GM18858 (cell line): ENCODE measurements at regions not wholly inside any gene's neighbourhood (a gene's known extent, or its start where the extent isn't known, plus 50 kb on each side); places are given as distances from the start of the nearest gene placed in this dataset.

Experiments
- ATAC-seq: cut with Tn5 transposase; IDR thresholded peaks from one replicate; pipeline ENCODE4 v1.9.1; 2021; ENCODE audit not compliant: unreplicated experiment

DNA sequence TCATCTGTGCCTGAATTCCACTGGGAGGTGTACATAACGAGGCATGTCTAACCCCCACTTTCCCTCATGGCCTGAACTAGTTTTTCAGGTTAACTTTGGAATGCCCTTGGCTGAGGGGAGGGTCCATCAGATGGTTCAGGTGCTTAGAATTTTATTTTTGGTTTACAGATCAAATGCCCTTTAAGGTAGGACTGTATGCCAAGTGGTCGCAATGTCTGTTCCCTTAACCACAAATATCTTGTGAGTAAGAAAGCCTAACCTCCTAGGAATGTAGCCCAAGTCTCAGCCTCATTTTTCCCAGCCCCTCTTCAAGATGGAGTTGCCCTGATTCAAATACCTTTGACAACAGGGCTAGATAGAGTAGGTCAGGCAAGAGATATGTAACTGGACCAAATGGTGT lies 78.4 kb downstream of the RNASET2 start:
- no peak for ATAC-seq

DNA sequence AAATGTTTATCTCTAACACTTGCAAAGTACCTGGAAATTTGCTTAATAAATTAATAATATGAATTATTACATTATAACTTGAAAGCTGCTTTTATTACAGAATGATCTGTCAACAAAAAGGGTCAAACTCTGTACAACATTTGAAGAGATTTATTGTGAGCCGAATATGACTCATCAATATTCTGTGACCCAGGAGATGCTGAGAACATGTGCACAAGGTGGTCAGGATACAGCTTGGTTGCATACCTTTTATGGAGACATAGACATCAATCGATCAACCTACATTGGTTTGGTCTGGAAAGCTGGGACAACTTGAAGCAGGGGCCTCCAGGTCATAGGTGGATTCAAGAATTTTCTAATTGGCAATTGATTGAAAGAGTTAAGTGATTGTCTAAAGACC lies 79.0 kb downstream of the RNASET2 start:
- ATAC-seq, result no peak

DNA sequence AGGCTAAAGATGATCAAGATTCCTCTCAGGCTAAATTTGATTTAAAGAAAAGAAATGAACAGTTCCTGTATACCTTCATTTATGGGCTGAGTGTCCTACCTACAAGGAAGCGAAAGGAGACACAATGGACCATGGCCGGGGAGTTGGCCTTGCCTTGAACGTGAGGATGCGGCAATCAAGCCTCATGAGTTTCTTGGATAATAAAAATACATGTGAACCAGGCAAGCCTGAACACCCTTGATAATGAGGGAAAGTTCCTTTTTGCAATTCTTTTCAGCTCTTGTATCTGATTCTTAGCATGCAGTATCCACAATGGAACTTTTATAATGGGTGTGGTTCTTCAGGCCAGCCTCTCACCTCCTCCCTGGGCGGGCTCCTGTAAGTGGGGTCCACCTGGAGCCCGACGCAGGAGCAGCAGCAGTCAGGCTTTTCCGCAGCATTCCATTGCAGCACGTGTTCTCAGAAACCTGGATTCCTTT lies 83.8 kb downstream of the RNASET2 start:
- ATAC-seq, result no peak

DNA sequence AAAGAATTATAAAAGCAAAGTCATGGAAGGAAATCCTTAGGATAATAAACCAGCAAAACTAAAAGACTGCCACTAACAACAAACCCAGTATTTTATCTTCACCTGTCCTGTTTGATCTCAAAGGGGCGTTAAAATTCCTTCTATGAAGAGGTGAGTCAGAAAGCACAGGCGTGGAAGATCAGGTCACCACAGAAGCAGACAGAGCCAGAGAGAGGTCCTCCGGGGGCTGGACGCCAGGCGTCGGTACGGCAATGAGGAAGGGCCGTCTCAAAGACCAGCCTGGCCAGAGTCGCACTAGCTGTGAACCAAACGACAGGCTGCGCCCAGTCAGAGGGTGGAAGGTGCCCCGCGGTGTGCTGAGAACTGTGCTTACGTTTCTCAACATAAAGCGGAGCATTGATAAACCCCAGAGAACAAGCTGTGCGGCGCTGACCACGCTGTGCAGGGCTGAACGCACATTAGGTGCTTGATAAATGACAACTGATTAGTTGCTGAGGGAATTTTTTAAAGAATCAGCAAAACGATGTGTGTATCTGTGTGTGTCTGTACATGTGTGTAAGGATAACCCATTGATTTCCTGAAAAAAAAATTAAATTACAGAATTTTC lies 85.6 kb downstream of the RNASET2 start:
- ATAC-seq, result no peak

DNA sequence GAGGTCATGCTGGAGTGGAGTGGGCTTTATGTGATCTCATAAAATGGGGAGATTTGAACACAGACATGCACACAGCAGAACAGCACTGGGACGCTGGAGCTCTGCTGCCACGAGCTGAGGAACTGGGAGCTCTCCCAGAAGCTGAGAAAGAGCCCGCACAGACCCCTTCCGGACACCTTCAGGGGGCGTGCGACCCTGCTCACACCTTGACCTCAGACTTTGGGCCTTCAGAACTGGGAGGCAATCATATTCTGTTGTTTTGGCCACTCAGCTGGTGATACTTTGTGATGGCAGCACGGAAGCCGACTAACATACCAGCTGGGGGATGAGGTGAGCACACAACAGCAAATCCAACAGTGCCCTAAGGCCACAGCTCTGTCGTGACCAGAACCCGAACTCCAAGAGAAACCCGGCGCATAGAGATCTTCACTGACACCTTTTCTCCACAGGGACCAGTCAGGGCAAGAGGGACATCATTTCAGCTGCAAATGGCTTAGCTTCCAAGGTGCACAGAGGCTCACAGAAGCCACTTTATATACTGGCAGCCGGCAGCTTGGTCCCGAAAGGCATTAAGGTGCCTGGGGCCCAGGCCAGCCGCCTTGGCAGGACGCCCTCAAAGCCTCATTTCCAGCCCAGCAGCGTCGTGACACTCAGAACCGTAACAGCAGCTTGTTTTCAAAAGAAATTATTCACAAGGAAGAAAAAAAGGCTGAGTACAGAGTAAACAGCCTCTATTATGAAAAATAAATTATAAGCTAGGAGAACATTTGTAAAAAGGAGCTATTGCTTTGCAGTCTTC lies 89.3 kb downstream of the RNASET2 start:
- no peak for ATAC-seq

DNA sequence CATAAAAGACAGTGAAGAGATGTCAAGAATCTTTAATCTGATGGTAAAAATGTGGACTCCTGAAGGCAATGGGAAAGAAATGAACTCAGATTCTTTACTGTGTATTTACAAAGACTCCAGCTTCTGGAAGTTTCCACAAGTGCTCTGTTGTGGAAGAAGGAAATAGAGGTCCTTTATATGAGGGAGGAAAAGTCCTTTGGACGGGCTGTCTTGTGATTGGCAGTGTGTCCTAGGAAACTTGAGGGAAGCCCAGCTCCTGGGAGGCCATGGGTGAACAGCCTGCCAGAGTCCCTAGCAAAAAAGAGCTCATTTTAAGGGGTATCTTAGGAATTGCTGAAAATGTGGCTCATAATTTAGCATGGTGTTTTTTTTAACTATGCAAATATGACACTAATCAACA lies 92.0 kb downstream of the RNASET2 start:
- ATAC-seq, result no peak

DNA sequence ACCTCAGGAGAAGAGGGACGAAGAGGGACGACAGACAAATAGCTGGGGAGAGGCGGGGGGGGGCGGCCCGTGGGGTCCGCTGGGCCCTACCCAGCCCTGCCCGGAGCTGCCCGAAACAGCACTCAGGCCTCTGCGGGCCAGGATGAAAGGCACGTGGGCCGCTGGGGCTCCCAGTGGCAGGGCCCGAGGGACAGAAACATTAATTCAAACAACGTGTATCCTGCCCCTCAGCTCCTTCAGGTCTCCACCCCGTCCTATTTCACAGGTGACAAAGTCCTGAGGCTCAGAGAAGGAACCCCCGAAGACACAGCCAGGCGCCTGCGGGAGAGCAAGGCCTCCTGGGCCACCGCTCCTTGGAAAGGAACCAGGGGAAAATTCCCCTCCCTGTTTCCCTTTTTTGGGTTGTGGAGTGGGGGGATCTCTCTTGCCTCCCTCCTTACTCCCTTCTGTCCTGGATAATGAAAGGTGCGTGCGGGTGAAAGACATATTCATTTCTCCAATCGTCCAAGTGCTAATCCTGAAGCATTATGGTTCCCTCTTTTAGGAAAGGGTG lies 93.3 kb downstream of the RNASET2 start:
- no peak for ATAC-seq

DNA sequence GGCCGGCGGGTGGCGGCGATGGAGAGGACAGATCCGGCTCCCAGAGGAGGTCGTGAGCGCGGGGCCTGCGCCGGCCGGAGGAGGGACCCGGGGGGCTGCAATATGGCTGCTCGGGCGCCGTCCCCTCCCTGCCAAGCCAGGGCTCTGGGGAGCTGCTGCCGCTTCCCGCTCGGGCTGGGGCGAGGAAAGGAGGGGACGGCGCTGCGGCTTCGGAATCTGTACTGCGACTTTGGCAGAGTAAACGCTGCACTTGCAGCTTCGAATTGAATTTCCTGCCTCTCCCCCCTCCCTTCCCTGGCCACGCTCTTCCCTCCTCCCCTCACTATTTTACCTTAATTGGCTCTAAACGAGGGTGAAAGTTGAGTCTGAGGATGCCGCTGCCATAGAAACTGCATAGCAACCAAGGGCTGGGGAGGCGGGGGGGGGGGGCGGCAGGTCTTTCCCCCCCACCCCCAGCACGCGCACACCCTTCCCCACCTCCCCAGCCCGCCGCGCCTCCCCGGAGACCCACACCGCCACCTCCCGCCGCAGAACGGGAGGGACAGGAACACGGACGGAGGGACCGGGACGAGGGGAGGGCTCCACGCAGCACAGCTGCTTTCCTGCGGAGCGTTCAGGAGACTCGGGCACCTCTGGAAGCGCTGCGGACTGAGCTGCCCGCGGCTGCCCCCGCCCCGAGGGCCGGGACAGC lies 93.9 kb downstream of the RNASET2 start:
- no peak for ATAC-seq

DNA sequence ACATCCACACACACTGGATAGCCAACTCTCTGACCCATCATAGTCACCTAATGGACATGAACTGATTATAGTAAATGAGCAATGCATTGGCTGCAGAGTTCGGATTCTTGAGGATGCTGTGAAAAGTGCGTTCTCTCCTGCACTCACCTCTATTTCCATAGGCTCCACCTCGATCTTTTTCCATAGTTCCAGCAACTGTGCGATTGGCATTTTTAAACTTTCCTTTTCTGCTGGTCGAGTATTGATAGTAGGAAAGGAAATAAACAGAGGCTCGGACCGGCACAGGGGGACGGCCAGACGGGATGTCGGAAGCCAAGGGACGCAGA lies 94.4 kb downstream of the RNASET2 start:
- ATAC-seq, result no peak

DNA sequence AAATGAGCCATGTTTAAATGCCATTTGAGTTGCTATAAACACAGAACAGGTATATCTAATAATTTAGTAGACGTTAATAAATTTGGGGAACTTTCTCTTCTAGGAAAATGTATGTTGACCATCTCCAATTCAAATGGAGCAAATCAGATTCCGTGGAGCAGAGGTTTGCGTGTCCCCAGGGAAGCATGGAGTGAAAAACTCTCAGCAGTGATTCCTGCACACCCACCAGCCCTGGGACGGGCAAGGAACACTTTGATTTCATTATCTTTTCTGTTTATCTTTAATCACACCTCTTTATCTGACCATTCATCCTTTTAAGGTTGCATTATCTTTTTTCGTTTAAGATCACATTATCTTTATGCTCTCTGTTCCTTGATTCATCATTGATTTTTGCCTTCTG lies 95.0 kb downstream of the RNASET2 start:
- ATAC-seq, result no peak

DNA sequence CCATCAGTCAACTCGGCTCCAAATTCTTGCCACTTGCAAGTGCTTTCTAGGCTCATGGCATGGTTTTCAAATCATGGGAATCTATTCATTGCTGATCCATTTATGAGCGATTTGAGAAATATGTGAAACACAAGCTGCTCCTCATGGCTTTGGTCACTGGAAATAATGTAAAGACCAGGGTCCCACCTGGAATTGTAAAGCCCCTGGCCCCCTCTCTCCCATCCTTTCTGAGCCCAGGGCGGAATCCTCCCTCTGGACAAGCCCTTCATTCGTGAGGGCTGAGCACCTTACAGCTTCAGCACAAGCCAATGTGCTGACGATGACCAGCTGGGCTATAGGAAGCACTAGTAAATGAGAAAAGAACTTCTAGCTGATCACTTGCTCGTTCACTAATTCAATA lies 96.0 kb downstream of the RNASET2 start:
- ATAC-seq, result no peak

DNA sequence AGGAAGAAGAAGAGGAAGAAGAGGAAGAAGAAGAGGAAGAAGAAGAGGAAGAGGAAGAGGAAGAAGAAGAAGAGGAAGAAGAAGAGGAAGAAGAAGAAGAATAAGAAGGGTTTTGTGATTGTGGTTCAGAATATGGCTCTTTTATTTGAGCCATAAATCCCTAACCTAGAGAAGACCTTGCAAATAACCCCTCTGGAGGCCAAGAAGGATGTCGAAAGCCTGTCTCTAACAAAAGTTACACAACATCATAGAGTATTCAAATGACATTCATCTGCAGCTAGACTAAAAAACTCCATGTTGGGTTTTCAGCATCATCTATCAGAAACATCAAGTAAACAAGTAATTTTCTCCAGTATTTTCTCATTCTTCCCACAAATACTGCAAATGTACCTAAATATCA lies 100.9 kb downstream of the RNASET2 start:
- no peak for ATAC-seq

DNA sequence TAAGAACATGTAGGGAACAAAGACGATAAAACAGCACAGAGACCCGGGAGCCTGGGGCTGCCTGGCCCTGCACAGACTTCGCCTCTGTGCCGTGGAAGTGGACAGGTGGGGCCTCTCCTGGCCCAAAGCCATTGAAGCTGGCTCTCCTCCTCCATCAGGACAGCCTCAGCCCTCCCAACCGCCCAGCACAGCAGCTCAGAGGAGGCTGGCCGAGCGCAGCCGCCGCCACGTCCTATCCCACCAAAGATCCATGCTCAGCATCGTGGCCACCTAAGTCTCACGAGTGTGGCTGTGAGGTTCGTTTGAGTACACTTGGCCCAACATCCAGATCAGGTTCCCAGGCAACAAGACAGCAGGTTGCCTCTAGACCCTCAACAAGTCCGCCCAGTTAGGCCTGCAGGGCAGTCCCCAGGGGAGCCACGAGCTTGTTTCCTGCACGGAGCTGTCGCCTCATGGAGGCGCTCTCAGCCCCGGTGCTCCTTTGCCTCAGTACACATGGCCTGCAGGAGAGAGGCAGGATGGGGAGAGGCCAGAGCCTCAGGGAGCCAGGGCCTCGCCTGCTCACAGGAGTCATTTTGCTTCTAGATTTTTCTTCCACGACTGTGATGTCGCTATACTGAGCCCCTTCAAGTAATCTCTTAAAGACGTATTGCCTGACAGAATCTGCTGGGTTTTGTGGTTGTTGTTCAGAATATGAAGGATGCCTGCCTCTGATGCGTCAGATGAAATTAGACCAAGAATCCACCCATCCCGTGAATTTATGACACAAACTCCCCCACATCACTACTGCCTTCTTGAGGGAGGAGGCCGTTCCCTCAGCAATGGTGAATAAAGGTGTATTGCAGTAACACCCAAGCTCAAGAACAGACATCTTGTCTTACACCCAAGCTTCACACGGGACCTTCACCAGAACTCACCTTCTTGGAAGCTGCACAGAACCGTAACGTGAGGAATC lies 102.7 kb downstream of the RNASET2 start:
- ATAC-seq, result no peak

DNA sequence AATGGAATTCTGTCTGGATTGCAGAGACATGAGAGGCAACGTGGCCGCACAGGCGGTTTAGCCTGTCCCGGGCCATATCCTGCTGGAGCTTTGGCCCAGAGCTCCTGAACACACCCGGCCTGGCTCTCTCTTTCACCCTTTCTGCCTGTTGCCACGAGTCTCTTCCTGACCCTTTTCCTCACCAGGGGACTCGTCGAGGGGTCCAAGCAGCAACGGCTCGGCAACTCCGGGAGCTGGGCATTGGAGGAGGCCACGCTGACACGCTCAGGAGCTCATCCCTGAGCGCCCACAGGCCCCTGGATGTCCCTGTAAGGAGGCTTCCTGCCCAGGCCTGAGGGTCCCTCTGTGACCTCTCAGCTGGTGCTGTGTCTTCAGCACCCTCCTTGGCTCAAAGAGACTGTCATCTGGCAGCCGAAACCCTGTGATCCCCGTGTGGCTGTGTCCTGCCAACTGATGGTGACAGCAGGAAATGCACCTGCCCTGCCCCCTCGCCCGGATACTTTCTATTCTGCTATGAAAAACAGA lies 103.8 kb downstream of the RNASET2 start:
- ATAC-seq, result no peak

DNA sequence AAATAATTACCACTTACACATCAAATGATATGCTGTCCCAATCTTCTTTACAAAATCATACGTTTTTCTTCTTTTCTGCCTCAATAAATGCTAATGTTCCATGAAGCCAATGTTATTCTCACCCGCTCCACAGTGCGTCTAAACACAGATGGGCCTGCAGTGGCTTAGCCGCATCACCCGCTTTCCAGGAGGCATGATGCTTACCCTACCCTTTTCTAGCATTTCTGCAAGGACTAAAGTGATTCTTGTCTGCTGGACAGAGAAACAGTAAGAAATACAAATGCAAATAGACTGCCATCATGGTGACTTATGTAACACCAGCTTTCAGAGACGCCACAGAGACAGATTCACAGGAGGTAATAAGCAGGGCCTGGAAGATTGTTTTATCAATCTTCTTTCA lies 104.4 kb downstream of the RNASET2 start:
- ATAC-seq, result no peak

DNA sequence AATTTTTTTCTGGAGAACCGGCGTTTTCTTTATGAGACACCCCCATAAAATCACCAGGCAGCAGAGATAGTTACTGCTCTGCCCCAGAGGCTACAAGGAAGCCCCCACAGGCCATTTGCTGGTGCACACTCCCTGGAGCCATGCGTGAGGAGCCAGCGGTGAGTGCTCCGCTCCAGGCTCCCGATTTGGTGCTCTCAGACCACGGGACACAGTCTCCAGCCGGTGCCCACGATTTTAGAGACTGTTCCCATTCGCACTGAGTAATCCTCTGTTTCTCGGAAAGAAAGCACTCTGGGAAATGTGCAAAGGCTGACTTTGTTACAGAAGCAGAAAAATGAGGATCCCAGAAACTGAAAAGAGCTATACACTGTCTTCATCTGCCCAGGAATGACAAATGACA lies 104.9 kb downstream of the RNASET2 start:
- ATAC-seq, result no peak

DNA sequence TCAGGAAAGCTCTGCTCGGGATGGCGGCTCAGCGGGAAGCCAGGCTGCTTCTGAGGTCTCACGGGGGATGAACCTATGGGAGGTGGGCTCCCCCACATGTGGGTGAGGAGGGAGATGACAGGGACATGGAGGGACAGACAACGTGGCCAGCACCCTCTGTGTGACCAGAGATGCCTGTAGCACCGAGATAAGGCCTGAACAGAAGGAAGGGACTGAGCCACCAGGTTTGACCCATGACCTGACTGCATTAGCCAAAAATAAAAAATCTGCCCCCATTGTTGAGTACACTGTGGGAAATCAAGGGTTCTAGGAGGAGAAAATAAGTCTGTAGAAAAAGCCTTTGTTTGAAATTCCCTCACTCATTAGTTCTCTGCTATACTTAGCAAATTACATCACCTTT lies 105.7 kb downstream of the RNASET2 start:
- no peak for ATAC-seq

DNA sequence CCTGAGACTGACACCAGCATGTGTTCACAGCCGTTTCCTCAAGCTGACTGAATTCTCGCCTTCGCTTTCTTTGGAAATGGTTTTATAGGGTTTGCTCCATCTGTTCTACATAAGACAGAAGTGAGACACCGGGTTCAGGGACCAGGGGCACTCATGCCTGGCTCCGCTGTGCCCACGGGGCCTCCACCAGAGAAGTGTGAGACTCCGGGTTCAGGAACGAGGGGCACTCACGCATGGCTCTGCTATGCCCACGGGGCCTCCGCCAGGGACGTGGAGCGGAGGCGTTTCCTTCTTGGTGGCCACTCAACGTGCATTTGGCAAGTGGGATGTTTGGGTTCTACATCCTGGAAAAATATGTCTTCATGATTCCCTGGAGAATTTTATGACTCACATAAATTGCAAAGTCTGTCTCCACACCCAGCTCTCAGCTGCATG lies 106.6 kb downstream of the RNASET2 start:
- no peak for ATAC-seq

DNA sequence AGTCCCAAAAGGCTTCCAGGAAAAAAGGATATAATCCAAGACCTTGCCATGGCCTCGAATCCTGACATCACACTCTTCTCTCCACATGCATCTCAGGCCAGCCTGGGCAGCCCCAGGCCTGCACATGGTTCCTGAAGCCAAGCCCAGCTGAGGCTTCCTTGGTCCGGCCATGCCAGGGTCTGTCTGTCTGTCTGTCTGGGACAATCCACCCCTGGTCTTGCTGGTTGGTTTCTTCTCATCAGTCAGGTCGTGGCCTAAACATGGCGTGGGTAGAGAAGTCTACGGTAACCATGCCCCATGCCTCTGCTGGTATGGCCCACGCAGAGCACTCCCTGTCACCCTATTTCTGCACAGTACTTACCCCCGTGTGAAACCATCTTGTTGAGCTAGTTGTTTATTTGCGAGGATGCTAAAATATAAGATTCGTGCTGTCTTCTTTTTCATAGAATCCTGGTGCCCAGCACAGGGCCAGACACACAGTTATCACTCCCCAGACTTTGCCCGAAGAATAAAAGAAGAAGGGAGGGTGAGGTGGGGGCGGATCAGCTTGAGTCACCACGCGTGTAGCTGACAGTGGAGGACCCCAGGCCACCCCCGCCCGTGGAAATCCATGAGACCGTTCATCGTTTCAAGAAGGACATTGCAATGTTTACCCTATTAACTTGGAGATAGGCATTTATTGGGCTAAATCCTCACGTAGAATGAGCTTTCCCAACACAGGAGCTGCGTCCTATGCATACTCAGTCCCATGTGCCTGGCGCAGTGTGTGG lies 107.2 kb downstream of the RNASET2 start:
- ATAC-seq, result no peak
